ENCODE measurements at regions not wholly inside any gene's neighbourhood (a gene's known extent, or its start where the extent isn't known, plus 50 kb on each side); places are given as distances from the start of the nearest gene placed in this dataset.

DNA sequence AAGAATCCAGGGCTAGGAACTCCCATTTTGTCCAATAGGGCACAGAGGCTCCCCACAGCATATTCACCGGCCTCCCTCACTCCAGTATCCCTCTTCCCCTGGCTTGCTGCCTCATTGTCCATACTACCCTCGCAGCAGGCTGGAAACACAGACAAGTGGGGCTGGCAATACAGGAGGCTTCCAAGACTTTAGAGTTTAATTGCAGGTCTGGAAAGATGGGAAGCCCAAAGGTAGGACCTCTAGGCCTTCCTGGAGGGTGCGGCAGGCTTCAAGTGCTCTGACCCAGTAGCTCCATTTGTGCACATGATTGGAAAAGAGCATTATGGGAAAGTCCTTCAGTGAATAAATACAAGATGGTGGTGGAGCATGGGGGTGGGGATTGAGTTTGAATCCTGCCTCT, 166.7 kb downstream of the EVX1 start:
- no peak for TF ChIP-seq ARNTL (CRISPR knock-in tag; IDR thresholded peaks at IDR 0.05; ENCODE audit: borderline replicate concordance, low read depth)
- TF ChIP-seq, protein P1, sequence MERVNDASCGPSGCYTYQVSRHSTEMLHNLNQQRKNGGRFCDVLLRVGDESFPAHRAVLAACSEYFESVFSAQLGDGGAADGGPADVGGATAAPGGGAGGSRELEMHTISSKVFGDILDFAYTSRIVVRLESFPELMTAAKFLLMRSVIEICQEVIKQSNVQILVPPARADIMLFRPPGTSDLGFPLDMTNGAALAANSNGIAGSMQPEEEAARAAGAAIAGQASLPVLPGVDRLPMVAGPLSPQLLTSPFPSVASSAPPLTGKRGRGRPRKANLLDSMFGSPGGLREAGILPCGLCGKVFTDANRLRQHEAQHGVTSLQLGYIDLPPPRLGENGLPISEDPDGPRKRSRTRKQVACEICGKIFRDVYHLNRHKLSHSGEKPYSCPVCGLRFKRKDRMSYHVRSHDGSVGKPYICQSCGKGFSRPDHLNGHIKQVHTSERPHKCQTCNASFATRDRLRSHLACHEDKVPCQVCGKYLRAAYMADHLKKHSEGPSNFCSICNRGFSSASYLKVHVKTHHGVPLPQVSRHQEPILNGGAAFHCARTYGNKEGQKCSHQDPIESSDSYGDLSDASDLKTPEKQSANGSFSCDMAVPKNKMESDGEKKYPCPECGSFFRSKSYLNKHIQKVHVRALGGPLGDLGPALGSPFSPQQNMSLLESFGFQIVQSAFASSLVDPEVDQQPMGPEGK (CRISPR knock-in tag; IDR thresholded peaks at IDR 0.05; ENCODE audit: borderline replicate concordance) = no peak
- TF ChIP-seq, protein P2, sequence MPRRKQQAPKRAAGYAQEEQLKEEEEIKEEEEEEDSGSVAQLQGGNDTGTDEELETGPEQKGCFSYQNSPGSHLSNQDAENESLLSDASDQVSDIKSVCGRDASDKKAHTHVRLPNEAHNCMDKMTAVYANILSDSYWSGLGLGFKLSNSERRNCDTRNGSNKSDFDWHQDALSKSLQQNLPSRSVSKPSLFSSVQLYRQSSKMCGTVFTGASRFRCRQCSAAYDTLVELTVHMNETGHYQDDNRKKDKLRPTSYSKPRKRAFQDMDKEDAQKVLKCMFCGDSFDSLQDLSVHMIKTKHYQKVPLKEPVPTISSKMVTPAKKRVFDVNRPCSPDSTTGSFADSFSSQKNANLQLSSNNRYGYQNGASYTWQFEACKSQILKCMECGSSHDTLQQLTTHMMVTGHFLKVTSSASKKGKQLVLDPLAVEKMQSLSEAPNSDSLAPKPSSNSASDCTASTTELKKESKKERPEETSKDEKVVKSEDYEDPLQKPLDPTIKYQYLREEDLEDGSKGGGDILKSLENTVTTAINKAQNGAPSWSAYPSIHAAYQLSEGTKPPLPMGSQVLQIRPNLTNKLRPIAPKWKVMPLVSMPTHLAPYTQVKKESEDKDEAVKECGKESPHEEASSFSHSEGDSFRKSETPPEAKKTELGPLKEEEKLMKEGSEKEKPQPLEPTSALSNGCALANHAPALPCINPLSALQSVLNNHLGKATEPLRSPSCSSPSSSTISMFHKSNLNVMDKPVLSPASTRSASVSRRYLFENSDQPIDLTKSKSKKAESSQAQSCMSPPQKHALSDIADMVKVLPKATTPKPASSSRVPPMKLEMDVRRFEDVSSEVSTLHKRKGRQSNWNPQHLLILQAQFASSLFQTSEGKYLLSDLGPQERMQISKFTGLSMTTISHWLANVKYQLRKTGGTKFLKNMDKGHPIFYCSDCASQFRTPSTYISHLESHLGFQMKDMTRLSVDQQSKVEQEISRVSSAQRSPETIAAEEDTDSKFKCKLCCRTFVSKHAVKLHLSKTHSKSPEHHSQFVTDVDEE (CRISPR knock-in tag; IDR thresholded peaks at IDR 0.05) = no peak
- TF ChIP-seq ZFP3 (CRISPR knock-in tag; IDR thresholded peaks at IDR 0.05) = no peak
- TF ChIP-seq TCF4 (CRISPR knock-in tag; IDR thresholded peaks at IDR 0.05; ENCODE audit: borderline replicate concordance) = no peak
- TF ChIP-seq ZNF565 (CRISPR knock-in tag; conservative IDR thresholded peaks at IDR 0.05; ENCODE audit: low read depth) = no peak
- TF ChIP-seq, protein P3, sequence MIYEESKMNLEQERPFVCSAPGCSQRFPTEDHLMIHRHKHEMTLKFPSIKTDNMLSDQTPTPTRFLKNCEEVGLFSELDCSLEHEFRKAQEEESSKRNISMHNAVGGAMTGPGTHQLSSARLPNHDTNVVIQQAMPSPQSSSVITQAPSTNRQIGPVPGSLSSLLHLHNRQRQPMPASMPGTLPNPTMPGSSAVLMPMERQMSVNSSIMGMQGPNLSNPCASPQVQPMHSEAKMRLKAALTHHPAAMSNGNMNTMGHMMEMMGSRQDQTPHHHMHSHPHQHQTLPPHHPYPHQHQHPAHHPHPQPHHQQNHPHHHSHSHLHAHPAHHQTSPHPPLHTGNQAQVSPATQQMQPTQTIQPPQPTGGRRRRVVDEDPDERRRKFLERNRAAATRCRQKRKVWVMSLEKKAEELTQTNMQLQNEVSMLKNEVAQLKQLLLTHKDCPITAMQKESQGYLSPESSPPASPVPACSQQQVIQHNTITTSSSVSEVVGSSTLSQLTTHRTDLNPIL (CRISPR knock-in tag; IDR thresholded peaks at IDR 0.05; ENCODE audit: low read depth) = no peak
- TF ChIP-seq ZNF70 (CRISPR knock-in tag; IDR thresholded peaks at IDR 0.05) = no peak
- no peak for TF ChIP-seq RARB (CRISPR knock-in tag; IDR thresholded peaks at IDR 0.05)
- no peak for TF ChIP-seq CSRNP3 (CRISPR knock-in tag; IDR thresholded peaks at IDR 0.05)
- no peak for TF ChIP-seq ZC3H10 (CRISPR knock-in tag; IDR thresholded peaks at IDR 0.05)
- ATAC-seq = no peak

DNA sequence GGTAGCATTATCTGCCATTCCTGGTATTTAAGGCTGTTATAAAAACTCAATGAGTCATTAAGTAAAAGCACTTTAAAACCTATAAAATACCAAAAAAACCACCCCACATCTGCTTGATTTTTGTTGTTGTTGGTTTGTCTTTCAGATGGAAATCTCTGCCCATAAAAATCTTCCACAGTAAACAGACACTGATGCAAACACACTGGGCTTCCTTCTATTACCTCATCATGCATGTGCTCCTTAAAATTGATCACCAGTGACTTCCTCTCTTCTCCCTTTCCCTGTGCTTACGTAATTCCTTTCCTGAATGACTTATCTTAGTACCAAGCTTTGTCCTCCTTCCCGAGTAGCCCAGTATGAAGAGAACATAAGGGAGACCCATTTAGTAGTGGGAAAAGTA, 167.2 kb downstream of the EVX1 start:
- no peak for TF ChIP-seq BACH2 (CRISPR knock-in tag; IDR thresholded peaks at IDR 0.05; ENCODE audit: borderline replicate concordance)
- no peak for ATAC-seq

- no peak for ATAC-seq
- TF ChIP-seq, protein P3 (CRISPR knock-in tag; IDR thresholded peaks at IDR 0.05; ENCODE audit: low read depth) = no peak
- no peak for TF ChIP-seq ZC3H10 (CRISPR knock-in tag; IDR thresholded peaks at IDR 0.05)
Measured at GRCh38 chr7:27410812-27411544, 168.4 kb downstream of the EVX1 start.

- TF ChIP-seq GLIS3 (CRISPR knock-in tag; IDR thresholded peaks at IDR 0.05) (no peak), OSR1 (CRISPR knock-in tag; IDR thresholded peaks at IDR 0.05) (no peak), ZNF70 (CRISPR knock-in tag; IDR thresholded peaks at IDR 0.05) (no peak), CSRNP3 (CRISPR knock-in tag; IDR thresholded peaks at IDR 0.05) (no peak), ESRRG (CRISPR knock-in tag; IDR thresholded peaks at IDR 0.05) (no peak), RARB (CRISPR knock-in tag; IDR thresholded peaks at IDR 0.05) (no peak), TCF4 (CRISPR knock-in tag; IDR thresholded peaks at IDR 0.05; ENCODE audit: borderline replicate concordance) (no peak), ZNF565 (CRISPR knock-in tag; conservative IDR thresholded peaks at IDR 0.05; ENCODE audit: low read depth) (no peak), ZFP30 (CRISPR knock-in tag; IDR thresholded peaks at IDR 0.05) (no peak)
- TF ChIP-seq, protein P1 (CRISPR knock-in tag; IDR thresholded peaks at IDR 0.05; ENCODE audit: borderline replicate concordance) = no peak
- TF ChIP-seq, protein P3 (CRISPR knock-in tag; IDR thresholded peaks at IDR 0.05; ENCODE audit: low read depth) = no peak
- TF ChIP-seq, protein P2 (CRISPR knock-in tag; IDR thresholded peaks at IDR 0.05) = no peak
- ATAC-seq = no peak
Measured at GRCh38 chr7:27412164-27412563, 169.6 kb downstream of the EVX1 start.

Data from SK-N-SH treated with all-trans-retinoic acid at 6 μM for 48 hours (cell line).